ENCODE measurements at regions not wholly inside any gene's neighbourhood (a gene's known extent, or its start where the extent isn't known, plus 50 kb on each side); places are given as distances from the start of the nearest gene placed in this dataset.
A peak's percentile ranks its signal among the peaks of the same experiment; 100 is the strongest.

- TF ChIP-seq CTCF (conservative IDR thresholded peaks at IDR 0.05), result no peak
- TF ChIP-seq ZFX (IDR thresholded peaks at IDR 0.05), result no peak
- H3K27ac ChIP-seq, result no peak overlapping the region
These were observed 86.3 kb upstream of the PIK3CG start for GRCh38 chr7:106778656-106779250.

GRCh38 chr7:106779877-106780276 is 85.2 kb upstream of the PIK3CG start:
- no peak overlapping the region for H3K27ac ChIP-seq

GRCh38 chr7:106781007-106781406 is 84.1 kb upstream of the PIK3CG start:
- H3K27ac ChIP-seq, result no peak overlapping the region
- TF ChIP-seq ZFX (IDR thresholded peaks at IDR 0.05) (no peak), CTCF (conservative IDR thresholded peaks at IDR 0.05) (no peak)

More at GRCh38 chr7:106779877-106780276, 85.2 kb upstream of the PIK3CG start:
- TF ChIP-seq CTCF (conservative IDR thresholded peaks at IDR 0.05) (peak; percentile 45), ZFX (IDR thresholded peaks at IDR 0.05) (no peak)

- TF ChIP-seq CTCF (conservative IDR thresholded peaks at IDR 0.05) (no peak), ZFX (IDR thresholded peaks at IDR 0.05) (no peak)
These were observed 83.1 kb upstream of the PIK3CG start for GRCh38 chr7:106781828-106782544.

GRCh38 chr7:106783286-106783685 is 81.8 kb upstream of the PIK3CG start:
- TF ChIP-seq ZFX (IDR thresholded peaks at IDR 0.05) (no peak), CTCF (conservative IDR thresholded peaks at IDR 0.05) (no peak)
- no peak overlapping the region for H3K27ac ChIP-seq

More at GRCh38 chr7:106781828-106782544, 83.1 kb upstream of the PIK3CG start:
- no peak overlapping the region for H3K27ac ChIP-seq

GRCh38 chr7:106788637-106789036 is 76.4 kb upstream of the PIK3CG start:
- TF ChIP-seq ZFX (IDR thresholded peaks at IDR 0.05) (no peak), CTCF (conservative IDR thresholded peaks at IDR 0.05) (no peak)

GRCh38 chr7:106791526-106791925 is 73.6 kb upstream of the PIK3CG start:
- H3K27ac ChIP-seq, result no peak overlapping the region
- TF ChIP-seq ZFX (IDR thresholded peaks at IDR 0.05), result no peak
- no peak for TF ChIP-seq CTCF (conservative IDR thresholded peaks at IDR 0.05)

More at GRCh38 chr7:106788637-106789036, 76.4 kb upstream of the PIK3CG start:
- no peak overlapping the region for H3K27ac ChIP-seq
